ENCODE measurements at regions not wholly inside any gene's neighbourhood (a gene's known extent, or its start where the extent isn't known, plus 50 kb on each side); places are given as distances from the start of the nearest gene placed in this dataset.

DNA sequence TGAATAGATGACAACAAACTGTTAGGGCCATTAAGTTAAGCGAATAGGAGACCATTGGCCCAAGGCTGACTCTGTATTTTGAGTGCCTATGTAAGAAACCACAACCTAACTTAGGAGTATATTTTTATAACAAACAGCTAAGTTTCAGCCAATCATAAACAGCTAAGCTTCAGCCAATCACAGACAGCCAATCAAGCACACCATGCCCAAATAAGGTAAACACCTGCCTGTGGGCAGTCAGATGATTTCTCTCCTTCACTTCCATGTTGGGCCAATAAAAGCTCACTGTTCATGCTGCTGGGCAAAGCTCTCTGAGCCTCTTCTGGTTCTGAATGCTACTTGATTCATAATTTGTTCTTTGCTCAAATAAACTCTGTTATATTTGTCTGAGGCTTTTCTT is 344.6 kb downstream of the BTG1 start:
- TF ChIP-seq, protein P1, sequence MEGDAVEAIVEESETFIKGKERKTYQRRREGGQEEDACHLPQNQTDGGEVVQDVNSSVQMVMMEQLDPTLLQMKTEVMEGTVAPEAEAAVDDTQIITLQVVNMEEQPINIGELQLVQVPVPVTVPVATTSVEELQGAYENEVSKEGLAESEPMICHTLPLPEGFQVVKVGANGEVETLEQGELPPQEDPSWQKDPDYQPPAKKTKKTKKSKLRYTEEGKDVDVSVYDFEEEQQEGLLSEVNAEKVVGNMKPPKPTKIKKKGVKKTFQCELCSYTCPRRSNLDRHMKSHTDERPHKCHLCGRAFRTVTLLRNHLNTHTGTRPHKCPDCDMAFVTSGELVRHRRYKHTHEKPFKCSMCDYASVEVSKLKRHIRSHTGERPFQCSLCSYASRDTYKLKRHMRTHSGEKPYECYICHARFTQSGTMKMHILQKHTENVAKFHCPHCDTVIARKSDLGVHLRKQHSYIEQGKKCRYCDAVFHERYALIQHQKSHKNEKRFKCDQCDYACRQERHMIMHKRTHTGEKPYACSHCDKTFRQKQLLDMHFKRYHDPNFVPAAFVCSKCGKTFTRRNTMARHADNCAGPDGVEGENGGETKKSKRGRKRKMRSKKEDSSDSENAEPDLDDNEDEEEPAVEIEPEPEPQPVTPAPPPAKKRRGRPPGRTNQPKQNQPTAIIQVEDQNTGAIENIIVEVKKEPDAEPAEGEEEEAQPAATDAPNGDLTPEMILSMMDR (conservative IDR thresholded peaks at IDR 0.05; ENCODE audit: low read length), result no peak
- no peak for TF ChIP-seq EZH2phosphoT487 (IDR thresholded peaks at IDR 0.05; ENCODE audit: borderline replicate concordance, low read depth, low read length)
